ENCODE measurements at regions not wholly inside any gene's neighbourhood (a gene's known extent, or its start where the extent isn't known, plus 50 kb on each side); places are given as distances from the start of the nearest gene placed in this dataset.
"Not testable (repeated sequence)": the region's sequence is repeated elsewhere in the genome, so short reads cannot be mapped to it uniquely, and the experiment has no call there.

GRCh38 chrX:128992107-128992971 is 531.0 kb downstream of the SMARCA1 start:
- no peak for DNase-seq (ENCODE audit: extremely low read depth, low read depth, low spot score)

GRCh38 chrX:128975745-128976144 is 547.5 kb downstream of the SMARCA1 start:
- DNase-seq (ENCODE audit: extremely low read depth, low read depth, low spot score) = no peak

- no peak for DNase-seq (ENCODE audit: extremely low read depth, low read depth, low spot score)
Measured at GRCh38 chrX:128973033-128973432, 550.3 kb downstream of the SMARCA1 start.

GRCh38 chrX:128961290-128961689 is 562.0 kb downstream of the SMARCA1 start:
- no peak for DNase-seq (ENCODE audit: extremely low read depth, low read depth, low spot score)

GRCh38 chrX:128954697-128955096 is 568.6 kb downstream of the SMARCA1 start:
- not testable (repeated sequence) for DNase-seq (ENCODE audit: extremely low read depth, low read depth, low spot score)

- no peak for DNase-seq (ENCODE audit: extremely low read depth, low read depth, low spot score)
Measured at GRCh38 chrX:128931071-128931470, 592.2 kb downstream of the SMARCA1 start.

- DNase-seq (ENCODE audit: extremely low read depth, low read depth, low spot score) = no peak
Measured at GRCh38 chrX:128929271-128930057, 593.8 kb downstream of the SMARCA1 start.

- DNase-seq (ENCODE audit: extremely low read depth, low read depth, low spot score) = no peak
Measured at GRCh38 chrX:128928636-128929035, 594.7 kb downstream of the SMARCA1 start.

GRCh38 chrX:128927363-128927762 is 595.9 kb downstream of the SMARCA1 start:
- DNase-seq (ENCODE audit: extremely low read depth, low read depth, low spot score) = no peak

- DNase-seq (ENCODE audit: extremely low read depth, low read depth, low spot score) = no peak
Measured at GRCh38 chrX:128906753-128907152, 616.5 kb downstream of the SMARCA1 start.

GRCh38 chrX:128901018-128901417 is 622.3 kb downstream of the SMARCA1 start:
- no peak for DNase-seq (ENCODE audit: extremely low read depth, low read depth, low spot score)

- no peak for DNase-seq (ENCODE audit: extremely low read depth, low read depth, low spot score)
Measured at GRCh38 chrX:128897621-128898020, 625.7 kb downstream of the SMARCA1 start.

- DNase-seq (ENCODE audit: extremely low read depth, low read depth, low spot score) = no peak
Measured at GRCh38 chrX:128891554-128891953, 631.7 kb downstream of the SMARCA1 start.

GRCh38 chrX:128884430-128884829 is 638.9 kb downstream of the SMARCA1 start:
- DNase-seq (ENCODE audit: extremely low read depth, low read depth, low spot score) = no peak

- no peak for DNase-seq (ENCODE audit: extremely low read depth, low read depth, low spot score)
Measured at GRCh38 chrX:128883650-128884049, 639.6 kb downstream of the SMARCA1 start.

- no peak for DNase-seq (ENCODE audit: extremely low read depth, low read depth, low spot score)
Measured at GRCh38 chrX:128870361-128870760, 652.9 kb downstream of the SMARCA1 start.

GRCh38 chrX:128862557-128862956 is 660.7 kb downstream of the SMARCA1 start:
- DNase-seq (ENCODE audit: extremely low read depth, low read depth, low spot score) = no peak

GRCh38 chrX:128848374-128848773 is 674.9 kb downstream of the SMARCA1 start:
- DNase-seq (ENCODE audit: extremely low read depth, low read depth, low spot score) = no peak

GRCh38 chrX:128846385-128846784 is 676.9 kb downstream of the SMARCA1 start:
- no peak for DNase-seq (ENCODE audit: extremely low read depth, low read depth, low spot score)

- DNase-seq (ENCODE audit: extremely low read depth, low read depth, low spot score) = no peak
Measured at GRCh38 chrX:128818690-128819089, 704.6 kb downstream of the SMARCA1 start.

GRCh38 chrX:128816919-128817318 is 706.4 kb downstream of the SMARCA1 start:
- DNase-seq (ENCODE audit: extremely low read depth, low read depth, low spot score) = no peak

GRCh38 chrX:128807367-128807766 is 715.9 kb downstream of the SMARCA1 start:
- DNase-seq (ENCODE audit: extremely low read depth, low read depth, low spot score) = no peak
